ENCODE measurements at regions not wholly inside any gene's neighbourhood (a gene's known extent, or its start where the extent isn't known, plus 50 kb on each side); places are given as distances from the start of the nearest gene placed in this dataset.

GRCh38 chr6:168718821-168719475, 278.0 kb downstream of the SMOC2 start:
- H3K4me3 ChIP-seq (ENCODE audit: low read depth, low read length) = no peak overlapping the region
- H3K27me3 ChIP-seq (ENCODE audit: control insufficient read depth, insufficient read depth, low read length) = no peaks in the 10 kb centered on the region
- H3K36me3 ChIP-seq (ENCODE audit: control insufficient read depth, insufficient read depth, low read length) = no peaks in the 10 kb centered on the region
- TF ChIP-seq CTCF (IDR thresholded peaks at IDR 0.05; ENCODE audit: insufficient read depth, low read length, poor library complexity, severe bottlenecking) = no peak
- DNase-seq (ENCODE audit: low read depth) = no peak
